ENCODE measurements at regions not wholly inside any gene's neighbourhood (a gene's known extent, or its start where the extent isn't known, plus 50 kb on each side); places are given as distances from the start of the nearest gene placed in this dataset.

- H3K9me3 ChIP-seq (replicated peaks; ENCODE audit: insufficient read depth, low read length): no peaks in the 10 kb centered on the region
- no peaks in the 10 kb centered on the region for H3K79me2 ChIP-seq (ENCODE audit: low read length)
- no peak for DNase-seq
- H3K27ac ChIP-seq (ENCODE audit: low read length): no peak overlapping the region
- H4K20me1 ChIP-seq (ENCODE audit: insufficient read depth, low read length): no peaks in the 10 kb centered on the region
- no peak for TF ChIP-seq EZH2 (optimal IDR thresholded peaks at IDR 0.05; ENCODE audit: low read depth, low read length)
- H3K36me3 ChIP-seq (replicated peaks; ENCODE audit: insufficient read depth, low read length): no peaks in the 10 kb centered on the region
- 0 out of 2 replicates have a peak, but pooled peaks cover 4% of the 10 kb centered on the region for H3K27me3 ChIP-seq (replicated peaks; ENCODE audit: insufficient read depth, low read length)
- H3K4me2 ChIP-seq (ENCODE audit: low read depth, low read length): no peak overlapping the region
- no peak overlapping the region for H3K9ac ChIP-seq (ENCODE audit: low read length)
- no peaks in the 10 kb centered on the region for H3F3A ChIP-seq (ENCODE audit: insufficient read depth, low read length)
- no peaks in the 10 kb centered on the region for H3K9me2 ChIP-seq (replicated peaks; ENCODE audit: insufficient read depth, low read length)
- H3K4me3 ChIP-seq (ENCODE audit: low read length): no peak overlapping the region
- no peak overlapping the region for H2AFZ ChIP-seq (ENCODE audit: low read length)
- H3K4me1 ChIP-seq (ENCODE audit: low read length): no peaks in the 10 kb centered on the region
Observed at GRCh38 chr16:87178177-87178863, 138.9 kb downstream of the C16orf95 start.

GRCh38 chr16:87178977-87179376 lies 138.2 kb downstream of the C16orf95 start:
- Histone ChIP-seq H3K9me3 (replicated peaks; ENCODE audit: insufficient read depth, low read length) (no peaks in the 10 kb centered on the region), H3K4me3 (ENCODE audit: low read length) (no peak overlapping the region), H3K4me1 (ENCODE audit: low read length) (no peaks in the 10 kb centered on the region), H3K9ac (ENCODE audit: low read length) (no peak overlapping the region), H3K36me3 (replicated peaks; ENCODE audit: insufficient read depth, low read length) (no peaks in the 10 kb centered on the region), H4K20me1 (ENCODE audit: insufficient read depth, low read length) (no peaks in the 10 kb centered on the region), H2AFZ (ENCODE audit: low read length) (no peak overlapping the region), H3F3A (ENCODE audit: insufficient read depth, low read length) (no peaks in the 10 kb centered on the region), H3K27me3 (replicated peaks; ENCODE audit: insufficient read depth, low read length) (0 out of 2 replicates have a peak, but pooled peaks cover 4% of the 10 kb centered on the region), H3K27ac (ENCODE audit: low read length) (no peak overlapping the region), H3K4me2 (ENCODE audit: low read depth, low read length) (no peak overlapping the region), H3K79me2 (ENCODE audit: low read length) (no peaks in the 10 kb centered on the region), H3K9me2 (replicated peaks; ENCODE audit: insufficient read depth, low read length) (no peaks in the 10 kb centered on the region)
- no peak for DNase-seq
- no peak for TF ChIP-seq EZH2 (optimal IDR thresholded peaks at IDR 0.05; ENCODE audit: low read depth, low read length)
- TF ChIP-seq CTCF (IDR thresholded peaks at IDR 0.05; ENCODE audit: low read length): no peak
- TF ChIP-seq EZH2phosphoT487 (IDR thresholded peaks at IDR 0.05; ENCODE audit: low read length): no peak

- no peak overlapping the region for H3K4me2 ChIP-seq (ENCODE audit: low read depth, low read length)
- no peaks in the 10 kb centered on the region for H3K4me1 ChIP-seq (ENCODE audit: low read length)
- no peak overlapping the region for H3K9ac ChIP-seq (ENCODE audit: low read length)
- H3K79me2 ChIP-seq (ENCODE audit: low read length): no peaks in the 10 kb centered on the region
- no peak for DNase-seq
- no peaks in the 10 kb centered on the region for H4K20me1 ChIP-seq (ENCODE audit: insufficient read depth, low read length)
- H3K27me3 ChIP-seq (replicated peaks; ENCODE audit: insufficient read depth, low read length): 0 out of 2 replicates have a peak, but pooled peaks cover 4% of the 10 kb centered on the region
- H3K9me3 ChIP-seq (replicated peaks; ENCODE audit: insufficient read depth, low read length): no peaks in the 10 kb centered on the region
- TF ChIP-seq CTCF (IDR thresholded peaks at IDR 0.05; ENCODE audit: low read length): no peak
- no peak for TF ChIP-seq EZH2phosphoT487 (IDR thresholded peaks at IDR 0.05; ENCODE audit: low read length)
- no peak for TF ChIP-seq EZH2 (optimal IDR thresholded peaks at IDR 0.05; ENCODE audit: low read depth, low read length)
- no peak overlapping the region for H3K27ac ChIP-seq (ENCODE audit: low read length)
- H2AFZ ChIP-seq (ENCODE audit: low read length): no peak overlapping the region
- no peaks in the 10 kb centered on the region for H3K36me3 ChIP-seq (replicated peaks; ENCODE audit: insufficient read depth, low read length)
- no peaks in the 10 kb centered on the region for H3F3A ChIP-seq (ENCODE audit: insufficient read depth, low read length)
- no peaks in the 10 kb centered on the region for H3K9me2 ChIP-seq (replicated peaks; ENCODE audit: insufficient read depth, low read length)
- H3K4me3 ChIP-seq (ENCODE audit: low read length): no peak overlapping the region
Observed at GRCh38 chr16:87180069-87180468, 137.1 kb downstream of the C16orf95 start.

GRCh38 chr16:87182759-87183158 lies 134.4 kb downstream of the C16orf95 start:
- no peaks in the 10 kb centered on the region for H3K4me1 ChIP-seq (ENCODE audit: low read length)
- no peak overlapping the region for H3K27ac ChIP-seq (ENCODE audit: low read length)
- H4K20me1 ChIP-seq (ENCODE audit: insufficient read depth, low read length): no peaks in the 10 kb centered on the region
- no peaks in the 10 kb centered on the region for H3K36me3 ChIP-seq (replicated peaks; ENCODE audit: insufficient read depth, low read length)
- H3K9me3 ChIP-seq (replicated peaks; ENCODE audit: insufficient read depth, low read length): no peaks in the 10 kb centered on the region
- no peak overlapping the region for H3K9ac ChIP-seq (ENCODE audit: low read length)
- H3K4me2 ChIP-seq (ENCODE audit: low read depth, low read length): no peak overlapping the region
- H3K27me3 ChIP-seq (replicated peaks; ENCODE audit: insufficient read depth, low read length): 0 out of 2 replicates have a peak, but pooled peaks cover 4% of the 10 kb centered on the region
- H3K9me2 ChIP-seq (replicated peaks; ENCODE audit: insufficient read depth, low read length): no peaks in the 10 kb centered on the region
- no peak overlapping the region for H3K4me3 ChIP-seq (ENCODE audit: low read length)
- DNase-seq: no peak
- H3K79me2 ChIP-seq (ENCODE audit: low read length): no peaks in the 10 kb centered on the region
- no peak overlapping the region for H2AFZ ChIP-seq (ENCODE audit: low read length)
- no peak for TF ChIP-seq CTCF (IDR thresholded peaks at IDR 0.05; ENCODE audit: low read length)
- no peak for TF ChIP-seq EZH2phosphoT487 (IDR thresholded peaks at IDR 0.05; ENCODE audit: low read length)
- no peak for TF ChIP-seq EZH2 (optimal IDR thresholded peaks at IDR 0.05; ENCODE audit: low read depth, low read length)
- H3F3A ChIP-seq (ENCODE audit: insufficient read depth, low read length): no peaks in the 10 kb centered on the region
